SK-N-SH (cell line): ENCODE measurements at regions not wholly inside any gene's neighbourhood (a gene's known extent, or its start where the extent isn't known, plus 50 kb on each side); places are given as distances from the start of the nearest gene placed in this dataset.
"Not testable (repeated sequence)": the region's sequence is repeated elsewhere in the genome, so short reads cannot be mapped to it uniquely, and the experiment has no call there.

Experiments used
- CTCF ChIA-PET: fragments of 300-600, 350-600 bp; formaldehyde crosslinking; extraction: SDS; loops from one replicate; lab custom pipeline; 2021; lab: Yijun Ruan, JAX
- POLR2A ChIA-PET: fragments of 350-600 bp; sonication (Branson Sonifier 250); formaldehyde crosslinking; extraction: SDS; loops from one replicate; lab custom pipeline; 2020; ENCODE audit warnings: antibody characterized with exemption, inconsistent platforms; lab: Yijun Ruan, JAX
- DNase-seq: peaks from one replicate; pipeline ENCODE4 v3.0.0; 2012
- H2AFZ ChIP-seq: fragments of 200-600 bp; sonication (generic); 2 replicates; pipeline ENCODE4 v1.8.1; 2016; ENCODE audit warnings: antibody characterized with exemption, mild to moderate bottlenecking, low read depth
- H3F3A ChIP-seq: fragments of 200-600 bp; sonication (generic); replicated peaks from 2 replicates; pipeline ENCODE3; 2016; ENCODE audit warnings: antibody characterized with exemption, mild to moderate bottlenecking; ENCODE audit not compliant: insufficient read depth
- H3K27ac ChIP-seq, 2 experiments: fragments of 200-500 bp in 1 of 2; fragments of 200-600 bp in 1 of 2; sonication (Bioruptor generic) in 1 of 2; sonication (generic), shearing (Covaris generic) in 1 of 2; 2 replicates each; pipeline versions ENCODE4 v1.5.1 to v1.6.1; 2014 to 2016; ENCODE audit warnings: low read depth in 2 of 2, inconsistent platforms in 1 of 2, low read length in 1 of 2, mild to moderate bottlenecking in 1 of 2, mixed read lengths in 1 of 2
- H3K27me3 ChIP-seq: fragments of 200-600 bp; sonication (generic), shearing (Covaris generic); 2 replicates; pipeline ENCODE4 v1.6.1; 2016; ENCODE audit warnings: mixed run types; ENCODE audit not compliant: insufficient read depth
- H3K36me3 ChIP-seq, 2 experiments: fragments of 200-500 bp in 1 of 2; fragments of 200-600 bp in 1 of 2; sonication (Bioruptor generic) in 1 of 2; sonication (generic) in 1 of 2; replicated peaks in 1 of 2; 2 replicates each; pipeline versions ENCODE3 to v1.5.1; 2014 to 2016; ENCODE audit warnings: low read length in 1 of 2, mild to moderate bottlenecking in 1 of 2; ENCODE audit not compliant: insufficient read depth in 2 of 2, control insufficient read depth in 1 of 2
- H3K4me1 ChIP-seq, 2 experiments: fragments of 200-500 bp in 1 of 2; fragments of 200-600 bp in 1 of 2; sonication (Bioruptor generic) in 1 of 2; sonication (generic), shearing (Covaris generic) in 1 of 2; 2 replicates each; pipeline versions ENCODE4 v1.5.1 to v1.6.1; 2014 to 2016; ENCODE audit warnings: low read depth in 1 of 2, low read length in 1 of 2, mixed run types in 1 of 2; ENCODE audit not compliant: insufficient read depth in 2 of 2, control insufficient read depth in 1 of 2
- H3K4me2 ChIP-seq: fragments of 200-600 bp; sonication (generic), shearing (Covaris generic); 2 replicates; pipeline ENCODE4 v1.6.1; 2017; ENCODE audit warnings: mixed run types
- H3K4me3 ChIP-seq, 2 experiments: fragments of 200-500 bp in 1 of 2; fragments of 200-600 bp in 1 of 2; sonication (Bioruptor generic) in 1 of 2; sonication (generic), shearing (Covaris generic) in 1 of 2; 2 replicates each; pipeline versions ENCODE4 v1.5.1 to v1.8.1; 2014 to 2016; ENCODE audit warnings: low read depth in 2 of 2, inconsistent platforms in 1 of 2, low read length in 1 of 2, mild to moderate bottlenecking in 1 of 2, mixed read lengths in 1 of 2, moderate library complexity in 1 of 2
- H3K79me2 ChIP-seq: fragments of 200-600 bp; sonication (generic); 2 replicates; pipeline ENCODE4 v1.8.1; 2017; ENCODE audit warnings: mild to moderate bottlenecking; ENCODE audit not compliant: insufficient read depth
- H3K9ac ChIP-seq: fragments of 200-600 bp; sonication (generic); 2 replicates; pipeline ENCODE4 v1.6.1; 2017; ENCODE audit warnings: mixed run types
- H3K9me2 ChIP-seq: fragments of 200-600 bp; sonication (generic); 2 replicates; pipeline ENCODE4 v1.6.1; 2017; ENCODE audit warnings: mixed run types
- H3K9me3 ChIP-seq: fragments of 200-600 bp; sonication (generic); 2 replicates; pipeline ENCODE4 v1.6.1; 2017; ENCODE audit warnings: mixed run types, mild to moderate bottlenecking, moderate library complexity
- H4K20me1 ChIP-seq: fragments of 200-600 bp; sonication (generic); 2 replicates; pipeline ENCODE4 v1.6.1; 2017; ENCODE audit warnings: mild to moderate bottlenecking, mixed run types; ENCODE audit not compliant: insufficient read depth
- EP300 ChIP-seq, 2 experiments: IDR thresholded peaks; 2 replicates each; pipeline versions ENCODE4 v1.4.0 to v1.6.1; 2012; ENCODE audit warnings: borderline replicate concordance in 1 of 2, low read depth in 1 of 2, low read length in 1 of 2
- EZH2phosphoT487 ChIP-seq: fragments of 200-600 bp; sonication (generic); IDR thresholded peaks from 2 replicates; pipeline ENCODE4 v1.6.1; 2017; ENCODE audit warnings: low read depth, mixed run types, mild to moderate bottlenecking, antibody characterized with exemption, moderate library complexity, borderline replicate concordance
- GATA2 ChIP-seq: sonication (generic); formaldehyde crosslinking; IDR thresholded peaks from 2 replicates; pipeline ENCODE4 v1.5.0; 2020; ENCODE audit warnings: mild to moderate bottlenecking, missing genetic modification reagents
- IRF3 ChIP-seq: fragments of 150-350 bp; IDR thresholded peaks from 2 replicates; pipeline ENCODE4 v1.6.1; 2016; ENCODE audit warnings: mild to moderate bottlenecking, low read depth, low read length
- JUND ChIP-seq: IDR thresholded peaks from 2 replicates; pipeline ENCODE4 v1.4.0; 2012
- MAX ChIP-seq: IDR thresholded peaks from 2 replicates; pipeline ENCODE4 v1.4.0; 2012; ENCODE audit warnings: low read depth
- MEF2A ChIP-seq: IDR thresholded peaks from 2 replicates; pipeline ENCODE4 v1.4.0; 2012; ENCODE audit warnings: low read depth, borderline replicate concordance
- MXI1 ChIP-seq: IDR thresholded peaks from 2 replicates; pipeline ENCODE4 v1.6.1; 2012; ENCODE audit warnings: mild to moderate bottlenecking, low read depth, low read length, improper control_type of control experiment
- NFIC ChIP-seq: IDR thresholded peaks from 2 replicates; pipeline ENCODE4 v1.4.0; 2012; ENCODE audit warnings: borderline replicate concordance
- PBX3 ChIP-seq: IDR thresholded peaks from 2 replicates; pipeline ENCODE4; 2012
- RFX5 ChIP-seq: IDR thresholded peaks from 2 replicates; pipeline ENCODE4 v1.6.1; 2012; ENCODE audit warnings: mild to moderate bottlenecking, improper control_type of control experiment, low read length
- TCF12 ChIP-seq: IDR thresholded peaks from 2 replicates; pipeline ENCODE4 v1.4.0; 2012
- TEAD4 ChIP-seq: IDR thresholded peaks from 2 replicates; pipeline ENCODE4 v1.4.0; 2012; ENCODE audit warnings: mild to moderate bottlenecking, borderline replicate concordance; ENCODE audit not compliant: insufficient read depth
- USF1 ChIP-seq: IDR thresholded peaks from 2 replicates; pipeline ENCODE4 v1.4.0; 2012; ENCODE audit warnings: low read depth, borderline replicate concordance
- USF2 ChIP-seq: fragments of 150-350 bp; IDR thresholded peaks from 2 replicates; pipeline ENCODE4 v1.6.1; 2017; ENCODE audit warnings: antibody characterized with exemption, low read length, low read depth, borderline replicate concordance
- YY1 ChIP-seq: IDR thresholded peaks from 2 replicates; pipeline ENCODE4 v1.4.0; 2012; ENCODE audit warnings: low read depth, mild to moderate bottlenecking
- WGBS: methylation state at CpG from one replicate; pipeline ENCODE4 v1.1.6; 2017; ENCODE audit warnings: low lambda C conversion rate; 5-methylcytosine and 5-hydroxymethylcytosine counted together

- Histone ChIP-seq H3K4me1 (no peaks in the 10 kb centered on the region), H3K27me3 (no peaks in the 10 kb centered on the region; the same call in 1 of the 2 replicates), H3K36me3 (no peaks in the 10 kb centered on the region), H3K9ac (no peak overlapping the region), H2AFZ (no peak overlapping the region), H3K4me2 (no peak overlapping the region), H3K9me2 (no peaks in the 10 kb centered on the region), H4K20me1 (no peaks in the 10 kb centered on the region), H3F3A (no peaks in the 10 kb centered on the region), H3K9me3 (no peaks in the 10 kb centered on the region), H3K27ac (no peak overlapping the region), H3K4me3 (no peak overlapping the region), H3K79me2 (no peaks in the 10 kb centered on the region)
- ChIA-PET POLR2A (no interaction called here), CTCF (no interaction called here)
- no peak for DNase-seq
- WGBS = 24% methylated on average over 11 of the region's 17 CpGs
- TF ChIP-seq IRF3 (no peak), MAX (no peak), PBX3 (no peak), MEF2A (no peak), TCF12 (no peak), GATA2 (no peak)
These were observed 1069.6 kb downstream of the BRD1 start for GRCh38 chr22:48757985-48758561.

GRCh38 chr22:48757581-48757980, 1070.1 kb downstream of the BRD1 start:
- Histone ChIP-seq H3K9ac (no peak overlapping the region), H3K27me3 (no peaks in the 10 kb centered on the region; the same call in 1 of the 2 replicates), H3F3A (no peaks in the 10 kb centered on the region), H3K9me2 (no peaks in the 10 kb centered on the region), H3K4me1 (no peaks in the 10 kb centered on the region), H3K79me2 (no peaks in the 10 kb centered on the region), H4K20me1 (no peaks in the 10 kb centered on the region), H3K4me3 (no peak overlapping the region), H2AFZ (no peak overlapping the region), H3K9me3 (no peaks in the 10 kb centered on the region), H3K27ac (no peak overlapping the region), H3K36me3 (no peaks in the 10 kb centered on the region), H3K4me2 (no peak overlapping the region)
- TF ChIP-seq USF1 (no peak), EZH2phosphoT487 (no peak), PBX3 (no peak), JUND (no peak), USF2 (no peak), MXI1 (no peak), TEAD4 (no peak), NFIC (no peak), RFX5 (no peak), MAX (no peak), EP300 (IDR thresholded peaks at IDR 0.05; ENCODE audit: borderline replicate concordance in 1 of 2, low read depth in 1 of 2, low read length in 1 of 2) (no peak), YY1 (no peak)
- 37% methylated on average over 6 of the region's 7 CpGs for WGBS
- POLR2A ChIA-PET = no interaction called here
- CTCF ChIA-PET = no interaction called here
- DNase-seq = no peak

- H3K27me3 ChIP-seq, H3K36me3 ChIP-seq, H3K27ac ChIP-seq, POLR2A ChIA-PET, H4K20me1 ChIP-seq, H2AFZ ChIP-seq, H3K9ac ChIP-seq, H3F3A ChIP-seq, H3K9me3 ChIP-seq, H3K4me1 ChIP-seq, CTCF ChIA-PET, H3K9me2 ChIP-seq, H3K4me2 ChIP-seq, H3K79me2 ChIP-seq, H3K4me3 ChIP-seq, DNase-seq: not testable (repeated sequence)
- 0% methylated on average over 1 of the region's 1 CpG for WGBS
These were observed 1070.5 kb downstream of the BRD1 start for GRCh38 chr22:48757135-48757534.
